Gastrocnemius medialis (tissue), 4 donors: ENCODE measurements at regions not wholly inside any gene's neighbourhood (a gene's known extent, or its start where the extent isn't known, plus 50 kb on each side); places are given as distances from the start of the nearest gene placed in this dataset.
"Not testable (repeated sequence)": the region's sequence is repeated elsewhere in the genome, so short reads cannot be mapped to it uniquely, and the experiment has no call there.

ENCODE experiments used
- ATAC-seq, 2 donors: fragments of 150-250 bp; one replicate each; pipeline ENCODE4 v1.9.1; 2016
- DNase-seq, 2 donors: peaks; one replicate each; pipeline ENCODE4 v3.0.0-alpha.2; 2019
- H3K27ac ChIP-seq, 4 donors: fragments of 200-600 bp; sonication (generic); 1 replicate in 1 of 4; 2 replicates in 3 of 4; pipeline ENCODE4 v1.5.1; 2016 to 2018; ENCODE audit warnings: mild to moderate bottlenecking in 2 of 4, moderate library complexity in 1 of 4
- H3K27me3 ChIP-seq, 3 donors: fragments of 200-600 bp; sonication (generic) in 2 of 3; 1 replicate in 1 of 3; 2 replicates in 2 of 3; pipeline versions ENCODE4 v1.5.1 to v1.6.0; 2016 to 2019; ENCODE audit warnings: mild to moderate bottlenecking in 1 of 3, moderate library complexity in 1 of 3
- H3K36me3 ChIP-seq, 2 donors: fragments of 200-600 bp; sonication (generic) in 1 of 2; one replicate each; pipeline ENCODE4 v1.5.1; 2017 to 2018
- H3K4me1 ChIP-seq, 2 donors: fragments of 200-600 bp; sonication (generic) in 1 of 2; one replicate each; pipeline ENCODE4 v1.5.1; 2016 to 2017; ENCODE audit warnings: mild to moderate bottlenecking in 2 of 2
- H3K4me3 ChIP-seq, 4 donors: fragments of 200-600 bp; sonication (generic) in 3 of 4; 1 replicate in 1 of 4; 2 replicates in 3 of 4; pipeline ENCODE4 v1.5.1; 2016 to 2019; ENCODE audit warnings: mild to moderate bottlenecking in 2 of 4
- H3K9me3 ChIP-seq, 3 donors: fragments of 200-600 bp; sonication (generic) in 2 of 3; 1 replicate in 1 of 3; 2 replicates in 2 of 3; pipeline ENCODE4 v1.5.1; 2016 to 2019
- POLR2A ChIP-seq, 2 donors: fragments of 450-650 bp; IDR thresholded peaks; one replicate each; pipeline ENCODE4 v1.6.1; 2017; ENCODE audit warnings: antibody characterized with exemption in 2 of 2, mild to moderate bottlenecking in 2 of 2, moderate library complexity in 2 of 2
- in situ Hi-C, 4 donors: fragments of 200-750 bp; cut with MboI; loops; one replicate each; pipeline versions ENCODE4 v1.15.0 to v1.8.0; 2017; ENCODE audit warnings: low sequenced_read_pairs in 4 of 4
- intact Hi-C: fragments of 100-400 bp; cut with DNase I; formaldehyde crosslinking; loops from one replicate; pipeline ENCODE4 v1.15.1; 2023; ENCODE audit warnings: low total_unique reads
- TF ChIP-seq, protein P1 (sequence below), 5 experiments: fragments of 450-650 bp in 3 of 5; fragments of 200-600 bp in 2 of 5; sonication (generic) in 2 of 5; IDR thresholded peaks in 4 of 5; conservative IDR thresholded peaks in 1 of 5; 1 replicate in 4 of 5; 2 replicates in 1 of 5; pipeline ENCODE4 v1.5.1; 2016 to 2019; ENCODE audit warnings: antibody characterized with exemption in 5 of 5, mild to moderate bottlenecking in 3 of 5, moderate library complexity in 3 of 5

DNA sequence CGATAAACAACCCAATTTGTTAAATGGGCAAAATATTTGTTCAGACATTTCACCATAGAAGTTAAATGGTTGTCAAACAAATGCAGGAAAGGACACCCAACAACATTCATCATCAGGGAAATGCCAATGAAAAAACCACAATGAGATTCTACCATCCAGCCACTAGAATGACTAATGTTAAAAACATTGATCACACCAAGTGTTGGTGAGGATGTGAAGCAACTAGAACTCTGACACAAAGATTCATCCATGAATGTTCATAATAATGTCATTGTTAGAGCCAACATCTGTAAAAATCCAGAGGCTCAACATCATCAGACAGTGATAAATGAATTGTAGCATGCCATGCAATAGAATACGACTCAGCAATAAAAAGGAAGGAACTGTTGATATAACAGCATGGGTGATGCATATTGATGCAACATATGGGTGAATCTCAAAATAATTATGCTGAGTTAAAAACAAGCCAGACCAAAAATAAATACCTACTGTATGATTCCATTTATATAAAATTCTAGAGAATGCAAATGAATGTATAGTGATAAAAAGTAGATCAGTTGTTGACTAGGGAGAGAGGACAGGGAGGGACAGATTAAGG, 55.9 kb upstream of the UNC5A start:
- Histone ChIP-seq H3K27me3 (peaks cover 0 to 17% (median 9%) of the 10 kb centered on the region in 3 donors), H3K36me3 (no peaks in the 10 kb centered on the region), H3K4me3 (no peak overlapping the region), H3K27ac (no peak overlapping the region), H3K4me1 (no peaks in the 10 kb centered on the region), H3K9me3 (no peaks in the 10 kb centered on the region)
- in situ Hi-C loops = no loop called here
- TF ChIP-seq, protein P1, sequence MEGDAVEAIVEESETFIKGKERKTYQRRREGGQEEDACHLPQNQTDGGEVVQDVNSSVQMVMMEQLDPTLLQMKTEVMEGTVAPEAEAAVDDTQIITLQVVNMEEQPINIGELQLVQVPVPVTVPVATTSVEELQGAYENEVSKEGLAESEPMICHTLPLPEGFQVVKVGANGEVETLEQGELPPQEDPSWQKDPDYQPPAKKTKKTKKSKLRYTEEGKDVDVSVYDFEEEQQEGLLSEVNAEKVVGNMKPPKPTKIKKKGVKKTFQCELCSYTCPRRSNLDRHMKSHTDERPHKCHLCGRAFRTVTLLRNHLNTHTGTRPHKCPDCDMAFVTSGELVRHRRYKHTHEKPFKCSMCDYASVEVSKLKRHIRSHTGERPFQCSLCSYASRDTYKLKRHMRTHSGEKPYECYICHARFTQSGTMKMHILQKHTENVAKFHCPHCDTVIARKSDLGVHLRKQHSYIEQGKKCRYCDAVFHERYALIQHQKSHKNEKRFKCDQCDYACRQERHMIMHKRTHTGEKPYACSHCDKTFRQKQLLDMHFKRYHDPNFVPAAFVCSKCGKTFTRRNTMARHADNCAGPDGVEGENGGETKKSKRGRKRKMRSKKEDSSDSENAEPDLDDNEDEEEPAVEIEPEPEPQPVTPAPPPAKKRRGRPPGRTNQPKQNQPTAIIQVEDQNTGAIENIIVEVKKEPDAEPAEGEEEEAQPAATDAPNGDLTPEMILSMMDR (IDR thresholded peaks at IDR 0.05 in 4 of 5, conservative IDR thresholded peaks at IDR 0.05 in 1 of 5) = no peak
- TF ChIP-seq POLR2A (IDR thresholded peaks at IDR 0.05) = no peak
- intact Hi-C loops = no loop called here
- DNase-seq (no peak), ATAC-seq (no peak)

DNA sequence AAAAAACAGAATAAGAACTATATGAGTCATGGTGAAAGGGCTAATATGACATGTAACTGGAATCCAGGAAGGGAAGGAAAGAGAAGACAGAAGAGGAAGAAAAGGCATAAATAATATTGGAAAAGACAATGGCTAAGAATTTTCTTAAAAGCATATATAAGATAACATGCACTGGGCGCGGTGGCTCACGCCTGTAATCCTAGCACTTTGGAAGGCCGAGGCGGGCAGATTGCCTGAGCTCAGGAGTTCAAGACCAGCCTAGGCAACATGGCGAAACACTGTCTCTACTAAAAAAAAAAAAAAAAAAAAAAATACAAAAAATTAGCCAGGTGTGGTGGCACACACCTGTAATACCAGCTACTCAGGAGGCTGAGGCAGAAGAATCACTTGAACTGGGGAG, 54.8 kb upstream of the UNC5A start:
- H3K4me3 ChIP-seq, H3K4me1 ChIP-seq, ATAC-seq, DNase-seq, H3K36me3 ChIP-seq, intact Hi-C loops, H3K9me3 ChIP-seq, H3K27ac ChIP-seq, in situ Hi-C loops: not testable (repeated sequence)
- peaks cover 0 to 17% (median 2%) of the 10 kb centered on the region in 3 donors for H3K27me3 ChIP-seq

DNA sequence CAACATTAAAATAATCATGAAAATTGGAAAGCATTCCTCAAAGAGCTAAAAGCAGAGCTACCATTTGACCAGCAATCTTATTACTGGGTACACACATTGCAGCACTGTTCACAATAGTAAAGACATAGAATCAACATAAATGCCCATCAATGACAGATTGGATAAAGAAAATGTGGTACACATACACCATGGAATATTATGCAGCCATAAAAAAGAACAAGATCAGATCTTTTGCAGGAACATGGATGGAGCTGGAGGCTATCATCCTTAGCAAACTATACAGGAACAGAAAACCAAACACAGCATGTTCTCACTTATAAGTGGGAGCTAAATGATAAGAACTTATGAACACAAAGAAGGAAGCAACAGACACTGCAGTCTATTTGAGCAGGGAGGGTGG, 52.8 kb upstream of the UNC5A start:
- H3K4me3 ChIP-seq, H3K9me3 ChIP-seq, DNase-seq, ATAC-seq, H3K27ac ChIP-seq, in situ Hi-C loops, H3K36me3 ChIP-seq, H3K4me1 ChIP-seq, H3K27me3 ChIP-seq, intact Hi-C loops: not testable (repeated sequence)
